ENCODE measurements at regions not wholly inside any gene's neighbourhood (a gene's known extent, or its start where the extent isn't known, plus 50 kb on each side); places are given as distances from the start of the nearest gene placed in this dataset.

DNA sequence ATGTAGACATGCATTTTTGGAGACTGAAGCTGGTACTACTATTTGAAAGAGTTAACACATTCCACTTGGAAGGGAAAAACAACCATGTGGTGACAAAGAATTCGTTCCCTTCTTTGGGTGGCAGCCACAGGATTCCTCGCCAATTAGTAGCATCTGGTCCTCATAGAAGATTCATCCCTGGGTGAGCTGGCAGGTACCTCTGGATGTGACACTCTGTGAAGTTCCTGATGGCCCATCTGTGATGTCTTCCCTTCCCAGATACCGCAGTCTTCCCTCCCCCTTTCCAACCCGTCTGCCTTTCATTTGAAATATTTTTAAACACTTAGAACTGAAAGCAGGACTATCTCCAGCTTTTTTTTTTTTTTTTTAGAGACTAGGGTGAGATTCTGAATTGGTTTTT is 569.5 kb downstream of the TYW1 start:
- H3K4me1 ChIP-seq (ENCODE audit: control insufficient read depth, insufficient read depth, low read length, poor library complexity, severe bottlenecking): no peaks in the 10 kb centered on the region
- H3K27me3 ChIP-seq (replicated peaks; ENCODE audit: control insufficient read depth, insufficient read depth, low read length, poor library complexity, severe bottlenecking): no peaks in the 10 kb centered on the region
- H3K9me3 ChIP-seq (ENCODE audit: control insufficient read depth, low read length): no peaks in the 10 kb centered on the region
- DNase-seq: no peak
- H3K27ac ChIP-seq (ENCODE audit: insufficient read depth, low read length, poor library complexity, severe bottlenecking): no peak overlapping the region
- no peak overlapping the region for H3K4me3 ChIP-seq (ENCODE audit: insufficient read depth, low read depth, low read length, poor library complexity, severe bottlenecking)
- no peaks in the 10 kb centered on the region for H3K36me3 ChIP-seq (ENCODE audit: control insufficient read depth, insufficient read depth, low read length)

DNA sequence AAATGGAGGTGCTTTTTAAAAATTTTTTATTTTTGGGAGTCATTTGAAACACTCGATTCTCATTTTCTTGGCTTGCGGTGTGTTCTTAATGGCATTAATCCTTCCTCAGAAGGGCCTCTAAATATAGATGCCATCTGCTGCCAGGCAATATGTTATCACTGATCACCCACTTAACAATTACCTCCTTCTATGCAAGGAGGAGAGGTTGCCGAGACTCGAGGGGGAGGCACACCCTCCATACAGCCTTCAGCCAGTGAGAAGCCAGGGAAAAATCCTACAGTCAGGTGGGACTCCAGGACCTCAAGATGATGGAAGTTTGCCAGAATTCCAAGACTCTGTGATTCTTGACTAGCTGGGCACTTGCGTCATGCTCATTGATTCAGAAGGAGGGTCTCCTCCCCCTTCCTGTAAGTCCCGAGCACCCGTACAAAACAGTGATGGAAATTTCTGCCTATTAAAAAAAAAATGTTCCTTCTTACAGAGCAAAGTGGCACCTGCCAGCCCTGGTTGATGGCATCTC is 574.5 kb downstream of the TYW1 start:
- no peak for DNase-seq
- H3K4me1 ChIP-seq (ENCODE audit: control insufficient read depth, insufficient read depth, low read length, poor library complexity, severe bottlenecking): no peaks in the 10 kb centered on the region
- no peak overlapping the region for H3K4me3 ChIP-seq (ENCODE audit: insufficient read depth, low read depth, low read length, poor library complexity, severe bottlenecking)
- H3K36me3 ChIP-seq (ENCODE audit: control insufficient read depth, insufficient read depth, low read length): no peaks in the 10 kb centered on the region
- H3K9me3 ChIP-seq (ENCODE audit: control insufficient read depth, low read length): no peaks in the 10 kb centered on the region
- no peak overlapping the region for H3K27ac ChIP-seq (ENCODE audit: insufficient read depth, low read length, poor library complexity, severe bottlenecking)
- H3K27me3 ChIP-seq (replicated peaks; ENCODE audit: control insufficient read depth, insufficient read depth, low read length, poor library complexity, severe bottlenecking): no peaks in the 10 kb centered on the region

DNA sequence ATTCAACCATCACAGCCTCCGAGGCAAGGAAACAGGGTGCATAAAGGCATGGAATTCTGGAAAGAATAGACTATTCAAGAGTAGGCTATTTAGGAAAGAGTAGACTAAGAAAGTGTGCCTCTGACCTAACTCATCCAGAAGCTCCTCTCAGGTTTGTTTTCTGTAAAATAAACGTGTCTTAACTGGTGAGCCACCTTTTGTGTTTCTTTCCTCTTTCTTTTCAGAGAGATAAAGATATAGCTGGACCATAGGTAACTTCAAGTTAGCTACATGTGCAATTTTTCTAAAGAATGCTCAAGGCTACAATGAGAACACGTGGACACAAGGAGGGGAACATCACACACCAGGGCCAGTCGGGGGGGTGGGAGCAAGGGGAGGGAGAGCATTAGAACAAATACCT is 577.0 kb downstream of the TYW1 start:
- Histone ChIP-seq H3K9me3 (ENCODE audit: control insufficient read depth, low read length) (no peaks in the 10 kb centered on the region), H3K27me3 (replicated peaks; ENCODE audit: control insufficient read depth, insufficient read depth, low read length, poor library complexity, severe bottlenecking) (no peaks in the 10 kb centered on the region), H3K4me3 (ENCODE audit: insufficient read depth, low read depth, low read length, poor library complexity, severe bottlenecking) (no peak overlapping the region), H3K27ac (ENCODE audit: insufficient read depth, low read length, poor library complexity, severe bottlenecking) (no peak overlapping the region), H3K4me1 (ENCODE audit: control insufficient read depth, insufficient read depth, low read length, poor library complexity, severe bottlenecking) (no peaks in the 10 kb centered on the region), H3K36me3 (ENCODE audit: control insufficient read depth, insufficient read depth, low read length) (no peaks in the 10 kb centered on the region)
- DNase-seq: no peak

DNA sequence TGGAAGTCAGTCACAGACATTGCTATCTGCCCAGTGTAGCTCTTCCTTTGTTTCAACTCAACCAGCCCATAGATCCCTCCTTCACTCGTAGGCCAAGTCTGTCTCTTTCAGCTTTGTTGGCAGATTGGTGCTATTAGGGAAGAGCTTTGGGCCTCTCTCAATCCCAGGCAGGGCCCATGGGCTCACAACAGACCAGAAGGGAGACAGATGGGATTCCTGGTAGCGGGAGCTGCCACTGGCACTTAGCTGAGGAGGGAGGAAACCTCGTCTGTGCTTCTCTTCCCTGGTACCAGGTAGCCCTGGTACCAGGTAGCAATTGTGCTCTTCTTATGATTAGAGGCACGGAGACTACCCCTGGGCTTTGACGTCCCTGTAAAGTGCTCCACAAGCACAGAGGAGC is 592.0 kb downstream of the TYW1 start:
- H3K27me3 ChIP-seq (replicated peaks; ENCODE audit: control insufficient read depth, insufficient read depth, low read length, poor library complexity, severe bottlenecking): no peaks in the 10 kb centered on the region
- H3K4me1 ChIP-seq (ENCODE audit: control insufficient read depth, insufficient read depth, low read length, poor library complexity, severe bottlenecking): no peaks in the 10 kb centered on the region
- no peaks in the 10 kb centered on the region for H3K9me3 ChIP-seq (ENCODE audit: control insufficient read depth, low read length)
- no peaks in the 10 kb centered on the region for H3K36me3 ChIP-seq (ENCODE audit: control insufficient read depth, insufficient read depth, low read length)
- no peak for DNase-seq
- no peak overlapping the region for H3K4me3 ChIP-seq (ENCODE audit: insufficient read depth, low read depth, low read length, poor library complexity, severe bottlenecking)
- H3K27ac ChIP-seq (ENCODE audit: insufficient read depth, low read length, poor library complexity, severe bottlenecking): no peak overlapping the region

DNA sequence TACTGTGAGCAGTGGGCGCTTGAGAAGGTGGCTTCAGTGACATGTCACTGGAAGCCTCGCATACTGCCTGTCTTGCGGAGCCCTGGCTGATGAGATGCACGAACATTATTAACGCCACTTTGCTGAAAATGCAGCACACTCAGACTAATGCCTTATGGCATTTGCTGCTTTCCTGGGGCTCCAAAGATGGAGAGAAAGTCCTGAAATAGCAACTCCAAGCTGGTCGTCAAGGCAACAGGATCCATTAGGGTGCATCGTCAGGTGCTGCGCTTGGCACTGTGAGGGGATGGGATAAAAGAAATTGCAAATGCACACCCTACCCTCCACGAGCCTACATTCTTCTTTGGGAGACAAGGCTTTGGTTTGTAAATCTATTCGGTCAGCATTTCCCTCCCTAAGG is 592.5 kb downstream of the TYW1 start:
- H3K27ac ChIP-seq (ENCODE audit: insufficient read depth, low read length, poor library complexity, severe bottlenecking): no peak overlapping the region
- no peaks in the 10 kb centered on the region for H3K9me3 ChIP-seq (ENCODE audit: control insufficient read depth, low read length)
- H3K4me1 ChIP-seq (ENCODE audit: control insufficient read depth, insufficient read depth, low read length, poor library complexity, severe bottlenecking): no peaks in the 10 kb centered on the region
- no peaks in the 10 kb centered on the region for H3K27me3 ChIP-seq (replicated peaks; ENCODE audit: control insufficient read depth, insufficient read depth, low read length, poor library complexity, severe bottlenecking)
- no peaks in the 10 kb centered on the region for H3K36me3 ChIP-seq (ENCODE audit: control insufficient read depth, insufficient read depth, low read length)
- no peak overlapping the region for H3K4me3 ChIP-seq (ENCODE audit: insufficient read depth, low read depth, low read length, poor library complexity, severe bottlenecking)
- DNase-seq: no peak

DNA sequence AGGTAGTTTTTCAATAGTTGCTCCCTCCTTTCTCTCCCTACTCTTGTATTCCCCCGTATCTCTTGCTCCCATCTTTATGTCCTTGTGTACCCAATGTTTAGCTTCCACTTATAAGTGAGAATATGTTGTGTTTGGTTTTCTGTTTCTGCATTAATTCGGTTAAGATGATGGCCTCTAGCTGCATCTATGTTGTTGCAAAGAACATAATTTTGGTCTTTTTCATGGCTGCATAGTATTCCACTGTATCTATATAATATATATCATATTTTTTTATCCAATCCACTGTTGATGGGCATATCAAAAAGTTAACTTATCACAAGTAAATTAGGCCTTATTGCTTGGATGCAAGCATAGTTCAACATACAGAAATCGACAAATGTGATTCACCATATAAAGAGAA is 594.0 kb downstream of the TYW1 start:
- Histone ChIP-seq H3K4me1 (ENCODE audit: control insufficient read depth, insufficient read depth, low read length, poor library complexity, severe bottlenecking) (no peaks in the 10 kb centered on the region), H3K27ac (ENCODE audit: insufficient read depth, low read length, poor library complexity, severe bottlenecking) (no peak overlapping the region), H3K9me3 (ENCODE audit: control insufficient read depth, low read length) (no peaks in the 10 kb centered on the region), H3K27me3 (replicated peaks; ENCODE audit: control insufficient read depth, insufficient read depth, low read length, poor library complexity, severe bottlenecking) (no peaks in the 10 kb centered on the region), H3K36me3 (ENCODE audit: control insufficient read depth, insufficient read depth, low read length) (no peaks in the 10 kb centered on the region), H3K4me3 (ENCODE audit: insufficient read depth, low read depth, low read length, poor library complexity, severe bottlenecking) (no peak overlapping the region)
- DNase-seq: no peak

DNA sequence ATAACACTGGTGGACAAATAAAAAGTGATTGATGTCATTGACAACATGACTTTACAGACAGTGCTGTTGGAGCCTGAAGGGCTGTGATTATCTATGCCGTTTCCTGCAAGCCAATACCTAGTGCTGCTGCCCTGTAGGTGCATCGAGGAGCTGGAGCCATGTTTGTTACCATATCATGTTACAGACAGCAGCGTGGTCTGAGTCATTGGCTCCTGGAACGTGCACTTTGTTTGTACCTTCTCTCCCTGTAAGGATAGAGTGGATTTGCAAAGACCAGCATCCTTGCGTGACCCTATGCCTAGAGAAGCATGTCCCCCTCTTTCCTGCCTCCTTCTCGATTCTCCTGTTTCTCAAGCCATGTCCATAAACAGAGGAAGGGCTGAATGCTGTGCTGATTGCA is 597.2 kb downstream of the TYW1 start:
- H3K27ac ChIP-seq (ENCODE audit: insufficient read depth, low read length, poor library complexity, severe bottlenecking): no peak overlapping the region
- H3K36me3 ChIP-seq (ENCODE audit: control insufficient read depth, insufficient read depth, low read length): no peaks in the 10 kb centered on the region
- H3K4me3 ChIP-seq (ENCODE audit: insufficient read depth, low read depth, low read length, poor library complexity, severe bottlenecking): no peak overlapping the region
- no peaks in the 10 kb centered on the region for H3K9me3 ChIP-seq (ENCODE audit: control insufficient read depth, low read length)
- H3K27me3 ChIP-seq (replicated peaks; ENCODE audit: control insufficient read depth, insufficient read depth, low read length, poor library complexity, severe bottlenecking): no peaks in the 10 kb centered on the region
- DNase-seq: no peak
- H3K4me1 ChIP-seq (ENCODE audit: control insufficient read depth, insufficient read depth, low read length, poor library complexity, severe bottlenecking): no peaks in the 10 kb centered on the region

DNA sequence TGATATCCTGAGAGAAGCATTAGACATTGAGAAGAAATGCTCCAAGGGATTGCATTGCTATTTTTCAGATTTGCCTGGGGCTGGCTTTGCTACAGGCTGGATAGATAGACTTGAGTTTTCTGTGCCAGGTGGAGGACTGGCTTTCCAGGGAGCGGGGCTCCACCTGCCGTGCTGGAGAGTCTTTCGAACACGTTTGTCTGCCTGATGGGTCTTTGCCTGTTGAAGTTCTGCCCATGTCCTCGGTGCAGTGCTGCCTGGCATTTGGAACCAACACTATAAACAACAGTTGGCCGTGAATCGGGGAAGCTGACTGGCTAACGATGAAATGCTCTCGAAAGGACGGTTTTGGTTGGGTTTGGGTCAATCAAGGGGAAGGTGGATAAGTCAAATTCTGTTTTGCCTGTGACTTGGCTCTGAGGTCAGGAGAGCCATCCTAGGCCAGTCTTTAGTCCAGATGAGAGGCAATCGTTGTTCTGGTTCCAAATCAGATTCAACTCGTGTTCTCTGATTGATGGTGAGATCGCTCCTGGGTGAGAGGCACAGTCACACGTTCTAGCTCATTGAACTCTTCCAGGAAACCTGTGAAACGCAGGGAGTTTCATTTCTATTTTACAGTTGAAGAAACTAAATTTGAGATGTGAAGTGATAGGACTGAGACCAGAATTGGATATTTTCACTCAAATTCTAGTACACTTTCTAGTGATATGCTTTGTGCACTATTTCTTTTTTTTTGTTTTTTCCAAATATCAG is 599.0 kb downstream of the TYW1 start:
- Histone ChIP-seq H3K36me3 (ENCODE audit: control insufficient read depth, insufficient read depth, low read length) (no peaks in the 10 kb centered on the region), H3K27ac (ENCODE audit: insufficient read depth, low read length, poor library complexity, severe bottlenecking) (no peak overlapping the region), H3K4me3 (ENCODE audit: insufficient read depth, low read depth, low read length, poor library complexity, severe bottlenecking) (no peak overlapping the region), H3K4me1 (ENCODE audit: control insufficient read depth, insufficient read depth, low read length, poor library complexity, severe bottlenecking) (no peaks in the 10 kb centered on the region), H3K27me3 (replicated peaks; ENCODE audit: control insufficient read depth, insufficient read depth, low read length, poor library complexity, severe bottlenecking) (no peaks in the 10 kb centered on the region), H3K9me3 (ENCODE audit: control insufficient read depth, low read length) (no peaks in the 10 kb centered on the region)
- DNase-seq: no peak

DNA sequence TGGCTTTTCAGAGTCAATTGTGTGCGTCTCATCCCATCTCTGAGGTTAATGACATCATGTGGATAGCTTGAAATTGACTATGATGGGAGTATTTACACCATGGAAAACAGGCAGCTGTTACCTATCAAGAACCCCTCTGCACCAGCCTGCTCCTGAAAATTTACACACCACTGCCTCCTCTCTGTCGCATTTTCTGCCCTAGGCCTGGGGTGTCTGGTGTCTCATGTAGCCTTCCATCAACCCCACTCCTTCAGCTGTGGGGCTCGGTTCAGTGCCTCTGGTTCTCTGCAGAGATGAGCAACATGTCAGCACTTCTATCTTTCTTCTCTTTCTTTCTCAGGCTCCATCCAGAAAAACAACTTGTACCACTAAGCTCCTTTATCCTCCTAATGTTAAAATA is 600.5 kb downstream of the TYW1 start:
- no peak overlapping the region for H3K4me3 ChIP-seq (ENCODE audit: insufficient read depth, low read depth, low read length, poor library complexity, severe bottlenecking)
- no peaks in the 10 kb centered on the region for H3K4me1 ChIP-seq (ENCODE audit: control insufficient read depth, insufficient read depth, low read length, poor library complexity, severe bottlenecking)
- no peaks in the 10 kb centered on the region for H3K9me3 ChIP-seq (ENCODE audit: control insufficient read depth, low read length)
- no peaks in the 10 kb centered on the region for H3K36me3 ChIP-seq (ENCODE audit: control insufficient read depth, insufficient read depth, low read length)
- no peak for DNase-seq
- H3K27me3 ChIP-seq (replicated peaks; ENCODE audit: control insufficient read depth, insufficient read depth, low read length, poor library complexity, severe bottlenecking): no peaks in the 10 kb centered on the region
- no peak overlapping the region for H3K27ac ChIP-seq (ENCODE audit: insufficient read depth, low read length, poor library complexity, severe bottlenecking)

DNA sequence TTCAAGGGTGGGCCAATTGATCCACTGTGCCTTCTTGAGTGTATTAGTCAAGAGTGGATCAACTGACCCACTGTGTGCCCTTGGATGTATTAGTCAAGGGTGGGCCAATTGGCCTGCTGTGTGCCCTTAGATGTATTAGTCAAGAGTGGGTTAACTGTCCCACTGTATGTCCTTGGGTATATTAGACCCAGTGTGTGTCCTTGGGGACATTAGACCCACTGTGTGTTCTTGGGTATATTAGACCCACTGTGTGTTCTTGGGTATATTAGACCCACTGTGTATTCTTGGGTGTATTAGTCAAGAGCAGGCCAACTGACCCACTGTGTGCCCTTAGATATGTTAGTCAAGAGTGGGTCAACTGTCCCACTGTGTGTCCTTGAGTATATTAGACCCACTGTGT is 601.8 kb downstream of the TYW1 start:
- no peak for DNase-seq
- no peaks in the 10 kb centered on the region for H3K9me3 ChIP-seq (ENCODE audit: control insufficient read depth, low read length)
- no peaks in the 10 kb centered on the region for H3K36me3 ChIP-seq (ENCODE audit: control insufficient read depth, insufficient read depth, low read length)
- no peak overlapping the region for H3K4me3 ChIP-seq (ENCODE audit: insufficient read depth, low read depth, low read length, poor library complexity, severe bottlenecking)
- H3K27ac ChIP-seq (ENCODE audit: insufficient read depth, low read length, poor library complexity, severe bottlenecking): no peak overlapping the region
- no peaks in the 10 kb centered on the region for H3K27me3 ChIP-seq (replicated peaks; ENCODE audit: control insufficient read depth, insufficient read depth, low read length, poor library complexity, severe bottlenecking)
- H3K4me1 ChIP-seq (ENCODE audit: control insufficient read depth, insufficient read depth, low read length, poor library complexity, severe bottlenecking): no peaks in the 10 kb centered on the region
